ENCODE measurements at regions not wholly inside any gene's neighbourhood (a gene's known extent, or its start where the extent isn't known, plus 50 kb on each side); places are given as distances from the start of the nearest gene placed in this dataset.

GRCh38 chr18:46401486-46402070 lies 255.4 kb downstream of the LOXHD1 start:
- Histone ChIP-seq H3K27ac (no peak overlapping the region), H3K4me1 (no peaks in the 10 kb centered on the region), H3K36me3 (ENCODE audit: low read depth, missing control alignments) (no peaks in the 10 kb centered on the region), H3K4me3 (no peak overlapping the region), H3K27me3 (no peaks in the 10 kb centered on the region), H3K9me3 (no peaks in the 10 kb centered on the region)
- DNase-seq: no peak
- no peak for TF ChIP-seq POLR2A (IDR thresholded peaks at IDR 0.05)
- TF ChIP-seq, protein P1, sequence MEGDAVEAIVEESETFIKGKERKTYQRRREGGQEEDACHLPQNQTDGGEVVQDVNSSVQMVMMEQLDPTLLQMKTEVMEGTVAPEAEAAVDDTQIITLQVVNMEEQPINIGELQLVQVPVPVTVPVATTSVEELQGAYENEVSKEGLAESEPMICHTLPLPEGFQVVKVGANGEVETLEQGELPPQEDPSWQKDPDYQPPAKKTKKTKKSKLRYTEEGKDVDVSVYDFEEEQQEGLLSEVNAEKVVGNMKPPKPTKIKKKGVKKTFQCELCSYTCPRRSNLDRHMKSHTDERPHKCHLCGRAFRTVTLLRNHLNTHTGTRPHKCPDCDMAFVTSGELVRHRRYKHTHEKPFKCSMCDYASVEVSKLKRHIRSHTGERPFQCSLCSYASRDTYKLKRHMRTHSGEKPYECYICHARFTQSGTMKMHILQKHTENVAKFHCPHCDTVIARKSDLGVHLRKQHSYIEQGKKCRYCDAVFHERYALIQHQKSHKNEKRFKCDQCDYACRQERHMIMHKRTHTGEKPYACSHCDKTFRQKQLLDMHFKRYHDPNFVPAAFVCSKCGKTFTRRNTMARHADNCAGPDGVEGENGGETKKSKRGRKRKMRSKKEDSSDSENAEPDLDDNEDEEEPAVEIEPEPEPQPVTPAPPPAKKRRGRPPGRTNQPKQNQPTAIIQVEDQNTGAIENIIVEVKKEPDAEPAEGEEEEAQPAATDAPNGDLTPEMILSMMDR (IDR thresholded peaks at IDR 0.05): no peak
- WGBS, 2 donors: 82 to 92% methylated on average over 6 to 7 of the region's 7 CpGs
- intact Hi-C loops (cut with DNase I; ENCODE audit: low total_unique reads): no loop called here

- Histone ChIP-seq H3K36me3 (ENCODE audit: low read depth, missing control alignments) (no peaks in the 10 kb centered on the region), H3K27me3 (no peaks in the 10 kb centered on the region), H3K4me3 (no peak overlapping the region), H3K9me3 (no peaks in the 10 kb centered on the region), H3K4me1 (no peaks in the 10 kb centered on the region), H3K27ac (no peak overlapping the region)
- no peak for DNase-seq
- intact Hi-C loops (cut with DNase I; ENCODE audit: low total_unique reads): no loop called here
- 76 to 92% methylated on average over 4 of the region's 4 CpGs for WGBS, 2 donors
- TF ChIP-seq POLR2A (IDR thresholded peaks at IDR 0.05): no peak
- TF ChIP-seq, protein P1 (IDR thresholded peaks at IDR 0.05): no peak
These were observed 254.6 kb downstream of the LOXHD1 start for GRCh38 chr18:46402396-46402795.

GRCh38 chr18:46402945-46403344 lies 254.1 kb downstream of the LOXHD1 start:
- no peaks in the 10 kb centered on the region for H3K9me3 ChIP-seq
- intact Hi-C loops (cut with DNase I; ENCODE audit: low total_unique reads): no loop called here
- 78 to 86% methylated on average over 4 of the region's 4 CpGs for whole genome bisulfite sequencing, 2 donors
- DNase-seq: no peak
- no peaks in the 10 kb centered on the region for H3K4me1 ChIP-seq
- no peak overlapping the region for H3K27ac ChIP-seq
- no peaks in the 10 kb centered on the region for H3K36me3 ChIP-seq (ENCODE audit: low read depth, missing control alignments)
- H3K27me3 ChIP-seq: no peaks in the 10 kb centered on the region
- no peak overlapping the region for H3K4me3 ChIP-seq
- TF ChIP-seq, protein P1 (IDR thresholded peaks at IDR 0.05): no peak
- TF ChIP-seq POLR2A (IDR thresholded peaks at IDR 0.05): no peak

DNA sequence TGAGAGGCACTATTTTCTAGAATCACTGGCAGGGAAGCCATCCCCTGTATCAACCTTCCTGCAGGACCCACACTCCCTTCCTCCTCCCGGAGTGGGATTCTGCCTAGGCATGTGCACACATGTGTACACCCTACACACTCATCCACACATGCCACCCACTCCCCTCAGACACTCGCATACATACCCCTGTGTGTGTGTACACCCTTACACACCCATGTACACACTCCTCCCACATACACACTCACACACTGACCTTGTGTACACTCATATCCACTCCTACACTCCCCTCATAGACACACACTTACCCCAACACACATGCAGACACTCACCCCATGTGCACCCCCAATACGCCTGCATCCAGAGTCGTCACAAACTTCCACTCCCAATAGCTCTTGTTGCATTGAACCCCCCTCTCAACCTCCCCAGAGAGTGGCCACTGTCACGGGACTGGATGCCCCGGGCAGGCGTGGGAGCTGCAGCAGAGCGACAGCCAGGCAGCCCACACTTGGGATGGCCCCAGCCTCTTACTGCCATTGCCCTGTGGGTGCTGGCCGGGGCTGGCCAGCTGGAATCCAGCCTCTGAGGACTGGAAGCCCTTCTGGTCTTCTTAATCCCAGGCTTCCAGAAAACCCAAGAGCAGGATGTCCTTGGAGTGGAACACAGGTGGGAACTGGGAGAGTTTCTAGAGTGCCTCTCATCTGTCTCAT lies 251.0 kb downstream of the LOXHD1 start:
- H3K27ac ChIP-seq: no peak overlapping the region
- no peaks in the 10 kb centered on the region for H3K4me1 ChIP-seq
- no peaks in the 10 kb centered on the region for H3K27me3 ChIP-seq
- intact Hi-C loops (cut with DNase I; ENCODE audit: low total_unique reads): no loop called here
- H3K9me3 ChIP-seq: no peaks in the 10 kb centered on the region
- WGBS, 2 donors: 86 to 90% methylated on average over 7 to 9 of the region's 9 CpGs
- no peak for DNase-seq
- H3K36me3 ChIP-seq (ENCODE audit: low read depth, missing control alignments): no peaks in the 10 kb centered on the region
- TF ChIP-seq, protein P1 (IDR thresholded peaks at IDR 0.05): no peak
- no peak for TF ChIP-seq POLR2A (IDR thresholded peaks at IDR 0.05)
- H3K4me3 ChIP-seq: no peak overlapping the region

- no peak for TF ChIP-seq POLR2A (IDR thresholded peaks at IDR 0.05)
- TF ChIP-seq, protein P1 (IDR thresholded peaks at IDR 0.05): no peak
- no peaks in the 10 kb centered on the region for H3K36me3 ChIP-seq (ENCODE audit: low read depth, missing control alignments)
- no peaks in the 10 kb centered on the region for H3K9me3 ChIP-seq
- no peak for DNase-seq
- intact Hi-C loops (cut with DNase I; ENCODE audit: low total_unique reads): no loop called here
- WGBS, 2 donors: 94% methylated on average over 2 to 4 of the region's 4 CpGs
- H3K27ac ChIP-seq: no peak overlapping the region
- no peaks in the 10 kb centered on the region for H3K4me1 ChIP-seq
- H3K27me3 ChIP-seq: no peaks in the 10 kb centered on the region
- H3K4me3 ChIP-seq: no peak overlapping the region
These were observed 250.5 kb downstream of the LOXHD1 start for GRCh38 chr18:46406539-46406932.
